Body of pancreas (tissue), 4 donors: ENCODE measurements at regions not wholly inside any gene's neighbourhood (a gene's known extent, or its start where the extent isn't known, plus 50 kb on each side); places are given as distances from the start of the nearest gene placed in this dataset.

Experiments
- ATAC-seq: fragments of 150-250 bp; one replicate; pipeline ENCODE4 v1.9.1; 2016
- DNase-seq, 4 donors: peaks; one replicate each; pipeline ENCODE4 v3.0.0-alpha.2; 2019
- H3K27ac ChIP-seq, 4 donors: fragments of 200-600 bp; sonication (generic); 1 replicate in 3 of 4; 2 replicates in 1 of 4; pipeline versions ENCODE4 v1.5.1 to v1.6.1; 2016 to 2019; ENCODE audit warnings: mild to moderate bottlenecking in 1 of 4, mixed read lengths in 1 of 4, moderate library complexity in 1 of 4
- H3K27me3 ChIP-seq, 2 donors: fragments of 200-600 bp; sonication (generic); one replicate each; pipeline ENCODE4 v1.6.0; 2016; ENCODE audit warnings: mild to moderate bottlenecking in 1 of 2
- H3K36me3 ChIP-seq, 2 donors: fragments of 200-600 bp; sonication (generic); replicated peaks in 1 of 2; 2 replicates each; pipeline ENCODE4 v1.5.1; 2016; ENCODE audit warnings: low read depth in 2 of 2; ENCODE audit not compliant: insufficient read depth in 1 of 2
- H3K4me1 ChIP-seq: fragments of 200-600 bp; sonication (generic); one replicate; pipeline ENCODE4 v1.6.0; 2016
- H3K4me3 ChIP-seq, 2 donors: fragments of 200-600 bp; sonication (generic); 1 replicate in 1 of 2; 2 replicates in 1 of 2; pipeline ENCODE4 v1.5.1; 2016 to 2019
- H3K9me3 ChIP-seq, 3 donors: fragments of 200-600 bp; sonication (generic); 1 replicate in 2 of 3; 2 replicates in 1 of 3; pipeline ENCODE4 v1.5.1; 2016
- CTCF ChIP-seq, 7 experiments: fragments of 450-650 bp in 4 of 7; fragments of 200-600 bp in 3 of 7; sonication (generic) in 3 of 7; IDR thresholded peaks; one replicate each; pipeline ENCODE4 v1.5.1; 2016 to 2019; ENCODE audit warnings: antibody characterized with exemption in 7 of 7
- POLR2A ChIP-seq, 3 donors: fragments of 450-650 bp; IDR thresholded peaks; one replicate each; pipeline ENCODE4 v1.6.1; 2016; ENCODE audit warnings: antibody characterized with exemption in 3 of 3, mild to moderate bottlenecking in 2 of 3
- WGBS, 2 donors: methylation state at CpG; one replicate each; pipeline ENCODE4 v1.1.5; 2017; 5-methylcytosine and 5-hydroxymethylcytosine counted together
- intact Hi-C: fragments of 100-400 bp; cut with DNase I; formaldehyde crosslinking; loops from one replicate; pipeline ENCODE4 v1.15.1; 2023

- peaks cover 59% of the 10 kb centered on the region for H3K4me1 ChIP-seq
- no peak for TF ChIP-seq POLR2A (IDR thresholded peaks at IDR 0.05)
- ATAC-seq (no peak), DNase-seq (no peak)
- no peaks in the 10 kb centered on the region for H3K27me3 ChIP-seq
- no peaks in the 10 kb centered on the region for H3K9me3 ChIP-seq
- intact Hi-C loops: no loop called here
- 17 to 23% methylated on average over 4 of the region's 4 CpGs for WGBS, 2 donors
- no peak overlapping the region for H3K4me3 ChIP-seq
- H3K36me3 ChIP-seq: no peaks in the 10 kb centered on the region
- peak overlapping the region in 3 of 4 donors; percentile 19 to 73 (median 54) for H3K27ac ChIP-seq
Observed at GRCh38 chr11:106463796-106464201, 386.3 kb downstream of the AASDHPPT start.

DNA sequence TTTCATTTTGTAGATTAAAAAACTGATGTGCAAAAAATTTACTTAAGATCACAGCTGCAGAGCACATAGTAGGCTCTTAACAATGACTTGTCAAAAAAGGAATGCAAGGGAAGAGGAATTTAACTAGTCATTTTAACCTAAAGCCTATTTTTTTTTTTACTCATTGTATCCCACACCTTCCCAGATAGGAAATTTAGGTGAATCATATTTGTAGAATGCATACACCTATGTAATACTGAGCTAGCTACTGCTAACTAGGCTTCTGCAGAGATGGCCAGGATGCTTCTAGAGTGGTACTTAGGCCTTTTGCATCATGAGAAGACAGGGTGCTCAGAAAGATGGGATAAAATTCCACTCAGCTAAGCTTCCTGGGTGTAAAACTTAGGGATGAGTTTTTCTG lies 387.3 kb downstream of the AASDHPPT start:
- Histone ChIP-seq H3K36me3 (no peaks in the 10 kb centered on the region), H3K27ac (peak overlapping the region in 2 of 4 donors; percentile 63 to 73), H3K4me1 (peaks cover 59% of the 10 kb centered on the region), H3K27me3 (no peaks in the 10 kb centered on the region), H3K4me3 (no peak overlapping the region), H3K9me3 (no peaks in the 10 kb centered on the region)
- no peak for TF ChIP-seq POLR2A (IDR thresholded peaks at IDR 0.05)
- no peak for TF ChIP-seq CTCF (IDR thresholded peaks at IDR 0.05)
- intact Hi-C loops: no loop called here
- ATAC-seq (no peak), DNase-seq (no peak)

DNA sequence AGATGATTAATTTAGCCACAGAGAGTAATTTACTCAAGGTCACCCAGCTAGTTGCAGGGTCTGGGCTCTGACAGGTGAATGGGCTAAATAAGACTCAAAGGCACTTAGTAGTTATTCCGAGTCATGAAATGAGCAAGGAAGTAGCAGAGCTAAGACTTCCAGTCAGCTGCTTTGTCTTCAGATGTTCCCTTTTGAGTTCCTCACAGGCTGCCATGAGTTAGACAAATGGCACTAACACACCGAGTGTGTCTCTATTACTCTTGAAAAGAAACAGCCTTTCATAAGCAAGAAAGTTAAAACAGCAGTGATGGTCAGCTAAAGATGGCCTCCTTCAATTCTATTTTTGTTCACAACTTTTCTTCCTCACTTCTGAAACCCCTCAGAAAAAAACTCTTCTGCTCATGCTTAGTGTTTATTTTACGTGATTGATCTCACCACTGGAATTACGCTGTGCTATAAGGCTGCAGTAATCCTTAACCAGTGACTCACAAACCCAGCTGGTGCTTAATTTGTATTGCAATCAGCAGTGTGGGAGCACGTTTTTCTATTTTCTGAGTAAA lies 389.1 kb downstream of the AASDHPPT start:
- intact Hi-C loops: no loop called here
- TF ChIP-seq CTCF (IDR thresholded peaks at IDR 0.05) (no peak), POLR2A (IDR thresholded peaks at IDR 0.05) (no peak)
- H3K27ac ChIP-seq: peak overlapping the region; percentile 42 to 73 (median 54)
- H3K4me1 ChIP-seq: peaks cover 54% of the 10 kb centered on the region
- no peaks in the 10 kb centered on the region for H3K9me3 ChIP-seq
- no peaks in the 10 kb centered on the region for H3K36me3 ChIP-seq
- H3K27me3 ChIP-seq: no peaks in the 10 kb centered on the region
- DNase-seq: peak in 1 of 4 donors; percentile 18
- ATAC-seq: peak; percentile 53
- H3K4me3 ChIP-seq: peak overlapping the region in 1 of 2 donors; percentile 5
- WGBS, 2 donors: 23 to 32% methylated on average over 5 of the region's 5 CpGs

DNA sequence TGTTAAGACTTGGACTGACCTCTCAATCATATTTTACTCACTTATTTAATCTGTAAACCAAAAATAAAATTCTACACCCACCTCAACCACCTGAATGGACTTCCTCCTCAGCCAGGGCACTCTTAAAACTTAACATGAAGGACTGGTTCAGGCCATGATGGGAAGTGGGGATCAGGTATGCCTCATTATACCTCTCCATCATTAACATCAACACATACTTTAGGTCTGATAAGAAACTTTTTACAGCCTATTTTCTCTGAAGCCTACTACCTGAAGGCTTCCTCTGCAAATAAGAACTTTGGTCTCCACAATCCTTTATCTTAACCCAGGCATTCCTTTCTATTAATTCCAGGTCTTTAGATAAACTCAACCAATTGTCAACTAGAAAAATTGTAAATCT lies 390.0 kb downstream of the AASDHPPT start:
- intact Hi-C loops: no loop called here
- TF ChIP-seq CTCF (IDR thresholded peaks at IDR 0.05) (no peak), POLR2A (IDR thresholded peaks at IDR 0.05) (no peak)
- ATAC-seq (no peak), DNase-seq (no peak)
- Histone ChIP-seq H3K27ac (peak overlapping the region in 3 of 4 donors; percentile 23 to 73 (median 46)), H3K4me3 (no peak overlapping the region), H3K27me3 (no peaks in the 10 kb centered on the region), H3K4me1 (peaks cover 48% of the 10 kb centered on the region), H3K36me3 (no peaks in the 10 kb centered on the region), H3K9me3 (no peaks in the 10 kb centered on the region)

DNA sequence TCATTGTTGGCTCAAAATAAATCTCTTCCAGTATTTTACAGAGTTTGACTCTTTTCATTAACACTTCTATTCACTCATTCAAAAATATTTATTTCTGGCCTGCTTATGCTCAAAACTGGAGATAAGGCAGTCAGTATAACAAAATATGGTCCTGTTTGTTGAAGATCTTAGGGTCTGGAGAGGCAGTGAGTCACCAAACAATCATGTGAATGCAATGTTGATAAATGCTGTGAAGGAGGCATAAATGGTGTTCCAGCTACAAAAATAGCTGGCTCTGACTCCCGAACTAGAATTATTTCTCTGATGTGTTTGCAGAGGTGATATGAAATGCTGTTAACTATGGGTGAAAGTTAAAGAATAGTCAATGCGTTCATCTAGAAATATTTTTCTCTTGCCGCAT lies 390.6 kb downstream of the AASDHPPT start:
- Histone ChIP-seq H3K9me3 (no peaks in the 10 kb centered on the region), H3K4me3 (no peak overlapping the region), H3K4me1 (peaks cover 47% of the 10 kb centered on the region), H3K27me3 (no peaks in the 10 kb centered on the region), H3K36me3 (no peaks in the 10 kb centered on the region), H3K27ac (peak overlapping the region in 3 of 4 donors; percentile 23 to 73 (median 46))
- ATAC-seq (no peak), DNase-seq (no peak)
- intact Hi-C loops: no loop called here
- TF ChIP-seq CTCF (IDR thresholded peaks at IDR 0.05): no peak
- TF ChIP-seq POLR2A (IDR thresholded peaks at IDR 0.05): no peak
- 19 to 26% methylated on average over 3 of the region's 3 CpGs for WGBS, 2 donors
